Left ventricle myocardium inferior (tissue), 1 donor: ENCODE measurements at regions not wholly inside any gene's neighbourhood (a gene's known extent, or its start where the extent isn't known, plus 50 kb on each side); places are given as distances from the start of the nearest gene placed in this dataset.

Experiments used
- DNase-seq: peaks from one replicate; pipeline ENCODE4 v3.0.0-alpha.2; 2020
- H3K27ac ChIP-seq: fragments of 200-600 bp; replicated peaks from 2 replicates; pipeline ENCODE4 v1.8.0; 2021
- H3K27me3 ChIP-seq: fragments of 200-600 bp; 2 replicates; pipeline ENCODE4 v1.8.0; 2021; ENCODE audit warnings: low read depth
- H3K36me3 ChIP-seq: fragments of 200-600 bp; 2 replicates; pipeline ENCODE4 v1.8.0; 2021
- H3K4me1 ChIP-seq: fragments of 200-600 bp; 2 replicates; pipeline ENCODE4 v1.8.0; 2021
- H3K4me3 ChIP-seq: fragments of 200-600 bp; 2 replicates; pipeline ENCODE4 v1.8.0; 2021; ENCODE audit warnings: mild to moderate bottlenecking, moderate library complexity
- H3K9me3 ChIP-seq: fragments of 200-600 bp; replicated peaks from 2 replicates; pipeline ENCODE4 v1.8.0; 2021
- CTCF ChIP-seq: fragments of 200-600 bp; IDR thresholded peaks from 2 replicates; pipeline ENCODE4 v1.8.0; 2021; ENCODE audit warnings: antibody characterized with exemption, mild to moderate bottlenecking, borderline replicate concordance
- intact Hi-C: fragments of 100-400 bp; cut with micrococcal nuclease; formaldehyde crosslinking; loops from one replicate; pipeline ENCODE4 v1.11.0; 2022
- donor health status: DM: no; HTN: yes; CAD: no; lungs with severe emphysema.

GRCh38 chr18:42196651-42197050 lies 241.6 kb downstream of the PIK3C3 start:
- H3K36me3 ChIP-seq: no peaks in the 10 kb centered on the region
- no peak for TF ChIP-seq CTCF
- intact Hi-C loops: loop anchor here (10.0 kb wide), 1 partner anchor 58 kb away; no protein-coding TSS in a partner anchor
- H3K9me3 ChIP-seq: no peaks in the 10 kb centered on the region
- no peaks in the 10 kb centered on the region for H3K27me3 ChIP-seq
- no peak for DNase-seq
- no peaks in the 10 kb centered on the region for H3K4me1 ChIP-seq
- H3K27ac ChIP-seq: no peak overlapping the region
- no peak overlapping the region for H3K4me3 ChIP-seq

- intact Hi-C loops: no loop called here
- no peaks in the 10 kb centered on the region for H3K4me1 ChIP-seq
- H3K9me3 ChIP-seq: no peaks in the 10 kb centered on the region
- DNase-seq: no peak
- H3K36me3 ChIP-seq: no peaks in the 10 kb centered on the region
- H3K27ac ChIP-seq: no peak overlapping the region
- TF ChIP-seq CTCF: no peak
- H3K27me3 ChIP-seq: no peaks in the 10 kb centered on the region
- H3K4me3 ChIP-seq: no peak overlapping the region
Measured at GRCh38 chr18:42201137-42201536, 246.1 kb downstream of the PIK3C3 start.

GRCh38 chr18:42211201-42211600 lies 256.2 kb downstream of the PIK3C3 start:
- DNase-seq: no peak
- H3K4me1 ChIP-seq: peaks cover 17% of the 10 kb centered on the region
- H3K36me3 ChIP-seq: no peaks in the 10 kb centered on the region
- peaks cover 11% of the 10 kb centered on the region for H3K9me3 ChIP-seq
- intact Hi-C loops: no loop called here
- no peak overlapping the region for H3K4me3 ChIP-seq
- H3K27me3 ChIP-seq: no peaks in the 10 kb centered on the region
- no peak overlapping the region for H3K27ac ChIP-seq
- TF ChIP-seq CTCF: no peak

- peaks cover 13% of the 10 kb centered on the region for H3K9me3 ChIP-seq
- no peak for DNase-seq
- TF ChIP-seq CTCF: no peak
- intact Hi-C loops: no loop called here
- no peaks in the 10 kb centered on the region for H3K36me3 ChIP-seq
- no peak overlapping the region for H3K4me3 ChIP-seq
- H3K27me3 ChIP-seq: no peaks in the 10 kb centered on the region
- no peak overlapping the region for H3K27ac ChIP-seq
- H3K4me1 ChIP-seq: no peaks in the 10 kb centered on the region
Measured at GRCh38 chr18:42222557-42222956, 267.5 kb downstream of the PIK3C3 start.

GRCh38 chr18:42228581-42228980 lies 273.5 kb downstream of the PIK3C3 start:
- no peaks in the 10 kb centered on the region for H3K4me1 ChIP-seq

More at GRCh38 chr18:42228581-42228980, 273.5 kb downstream of the PIK3C3 start:
- TF ChIP-seq CTCF: no peak
- intact Hi-C loops: no loop called here
- H3K9me3 ChIP-seq: no peaks in the 10 kb centered on the region
- H3K4me3 ChIP-seq: no peak overlapping the region
- H3K36me3 ChIP-seq: no peaks in the 10 kb centered on the region
- no peak for DNase-seq
- H3K27me3 ChIP-seq: no peaks in the 10 kb centered on the region
- no peak overlapping the region for H3K27ac ChIP-seq
